SU-DHL-6 (cell line): ENCODE measurements at regions not wholly inside any gene's neighbourhood (a gene's known extent, or its start where the extent isn't known, plus 50 kb on each side); places are given as distances from the start of the nearest gene placed in this dataset.

Source experiments
- H2AFZ ChIP-seq: fragments of 200-600 bp; sonication (generic); 2 replicates; pipeline ENCODE4 v1.6.1; 2014; ENCODE audit warnings: low read depth, mild to moderate bottlenecking, moderate library complexity, mixed read lengths, antibody characterized with exemption, low read length; ENCODE audit not compliant: severe bottlenecking
- H3F3A ChIP-seq: fragments of 200-600 bp; shearing (Covaris generic); 2 replicates; pipeline ENCODE4 v1.6.0; 2016; ENCODE audit warnings: antibody characterized with exemption, mild to moderate bottlenecking; ENCODE audit not compliant: insufficient read depth
- H3K27ac ChIP-seq: fragments of 200-600 bp; sonication (generic); 2 replicates; pipeline ENCODE4 v1.5.1; 2016; ENCODE audit warnings: low read depth, mild to moderate bottlenecking, low read length, moderate library complexity, mixed read lengths
- H3K27me3 ChIP-seq: fragments of 200-600 bp; sonication (generic), shearing (Covaris generic); 2 replicates; pipeline ENCODE4 v1.6.0; 2014; ENCODE audit warnings: mild to moderate bottlenecking, low read length
- H3K36me3 ChIP-seq: fragments of 200-600 bp; sonication (generic); 2 replicates; pipeline ENCODE4 v1.6.1; 2014; ENCODE audit warnings: mild to moderate bottlenecking, low read length, mixed read lengths
- H3K4me2 ChIP-seq: fragments of 300-600, 200-600 bp; shearing (Covaris generic), sonication (generic); 2 replicates; pipeline ENCODE4 v1.6.0; 2014; ENCODE audit warnings: low read length, low read depth, mild to moderate bottlenecking; ENCODE audit not compliant: poor library complexity, severe bottlenecking
- H3K4me3 ChIP-seq: fragments of 200-600 bp; sonication (generic); 2 replicates; pipeline ENCODE4 v1.5.1; 2014; ENCODE audit warnings: antibody characterized with exemption, low read length, mild to moderate bottlenecking, mixed read lengths; ENCODE audit not compliant: insufficient read depth, poor library complexity, severe bottlenecking
- H3K79me2 ChIP-seq: fragments of 200-600 bp; sonication (generic); 2 replicates; pipeline ENCODE4 v1.6.1; 2014; ENCODE audit warnings: mild to moderate bottlenecking, low read length, moderate library complexity; ENCODE audit not compliant: insufficient read depth
- H3K9ac ChIP-seq: fragments of 200-600 bp; sonication (generic); 2 replicates; pipeline ENCODE4 v1.7.0; 2014; ENCODE audit warnings: mild to moderate bottlenecking, low read length
- H3K9me2 ChIP-seq: fragments of 200-600 bp; sonication (generic); replicated peaks from 2 replicates; pipeline ENCODE4 v1.6.1; 2014; ENCODE audit warnings: low read length; ENCODE audit not compliant: insufficient read depth
- H3K9me3 ChIP-seq: fragments of 200-600 bp; sonication (generic); 2 replicates; pipeline ENCODE4 v1.6.1; 2014; ENCODE audit warnings: low read length, mixed read lengths; ENCODE audit not compliant: insufficient read depth
- H4K20me1 ChIP-seq: fragments of 200-600 bp; sonication (generic); 2 replicates; pipeline ENCODE4 v1.6.1; 2014; ENCODE audit warnings: low read depth, mild to moderate bottlenecking, antibody characterized with exemption, low read length, moderate library complexity, mixed read lengths
- CTCF ChIP-seq: fragments of 200-600 bp; sonication (generic); IDR thresholded peaks from one replicate; pipeline ENCODE4 v1.5.1; 2017; ENCODE audit warnings: antibody characterized with exemption, mild to moderate bottlenecking, low read length, moderate library complexity; ENCODE audit not compliant: insufficient read depth, poor library complexity, severe bottlenecking
- EZH2phosphoT487 ChIP-seq: fragments of 200-600 bp; sonication (generic), shearing (Covaris generic); conservative IDR thresholded peaks from 2 replicates; pipeline ENCODE4 v1.6.1; 2018; ENCODE audit warnings: mild to moderate bottlenecking, antibody characterized with exemption, low read length, moderate library complexity, mixed read lengths

- no peak overlapping the region for H3K4me2 ChIP-seq
- no peaks in the 10 kb centered on the region for H3K9me3 ChIP-seq
- no peak overlapping the region for H3K27ac ChIP-seq
- H3F3A ChIP-seq = no peaks in the 10 kb centered on the region
- TF ChIP-seq EZH2phosphoT487 (no peak), CTCF (no peak)
- H3K4me3 ChIP-seq = no peak overlapping the region
- H3K79me2 ChIP-seq = no peaks in the 10 kb centered on the region
- no peaks in the 10 kb centered on the region for H4K20me1 ChIP-seq
- H3K27me3 ChIP-seq = no peaks in the 10 kb centered on the region
- H3K9ac ChIP-seq = no peak overlapping the region
- H2AFZ ChIP-seq = no peak overlapping the region
- H3K9me2 ChIP-seq = no peaks in the 10 kb centered on the region
- H3K36me3 ChIP-seq = no peaks in the 10 kb centered on the region
Observed at GRCh38 chrX:148416931-148417330, 83.5 kb upstream of the AFF2 start.

GRCh38 chrX:148417934-148418333 lies 82.5 kb upstream of the AFF2 start:
- no peaks in the 10 kb centered on the region for H3F3A ChIP-seq
- H4K20me1 ChIP-seq = no peaks in the 10 kb centered on the region
- H3K27me3 ChIP-seq = no peaks in the 10 kb centered on the region
- H3K9me2 ChIP-seq = no peaks in the 10 kb centered on the region
- no peak overlapping the region for H3K9ac ChIP-seq
- no peaks in the 10 kb centered on the region for H3K79me2 ChIP-seq
- no peak overlapping the region for H3K4me3 ChIP-seq
- no peak overlapping the region for H3K27ac ChIP-seq
- H3K9me3 ChIP-seq = no peaks in the 10 kb centered on the region
- no peak overlapping the region for H2AFZ ChIP-seq
- TF ChIP-seq EZH2phosphoT487 (no peak), CTCF (no peak)
- no peak overlapping the region for H3K4me2 ChIP-seq
- no peaks in the 10 kb centered on the region for H3K36me3 ChIP-seq

- H3K9me2 ChIP-seq = no peaks in the 10 kb centered on the region
- no peak overlapping the region for H3K9ac ChIP-seq
- H3K27me3 ChIP-seq = no peaks in the 10 kb centered on the region
- H3K79me2 ChIP-seq = no peaks in the 10 kb centered on the region
- no peaks in the 10 kb centered on the region for H4K20me1 ChIP-seq
- H3K9me3 ChIP-seq = no peaks in the 10 kb centered on the region
- H3K4me2 ChIP-seq = no peak overlapping the region
- no peak overlapping the region for H3K4me3 ChIP-seq
- H3K36me3 ChIP-seq = no peaks in the 10 kb centered on the region
- no peaks in the 10 kb centered on the region for H3F3A ChIP-seq
- no peak overlapping the region for H3K27ac ChIP-seq
- TF ChIP-seq CTCF (no peak), EZH2phosphoT487 (no peak)
- no peak overlapping the region for H2AFZ ChIP-seq
Observed at GRCh38 chrX:148422526-148422925, 77.9 kb upstream of the AFF2 start.

GRCh38 chrX:148424570-148424969 lies 75.8 kb upstream of the AFF2 start:
- TF ChIP-seq CTCF = no peak
- TF ChIP-seq EZH2phosphoT487 = no peak
- no peak overlapping the region for H2AFZ ChIP-seq
- no peaks in the 10 kb centered on the region for H4K20me1 ChIP-seq
- H3K4me3 ChIP-seq = no peak overlapping the region
- no peaks in the 10 kb centered on the region for H3K79me2 ChIP-seq
- no peaks in the 10 kb centered on the region for H3K9me3 ChIP-seq
- no peak overlapping the region for H3K27ac ChIP-seq
- H3K27me3 ChIP-seq = no peaks in the 10 kb centered on the region
- H3F3A ChIP-seq = no peaks in the 10 kb centered on the region
- H3K9me2 ChIP-seq = no peaks in the 10 kb centered on the region
- H3K9ac ChIP-seq = no peak overlapping the region
- H3K4me2 ChIP-seq = no peak overlapping the region
- no peaks in the 10 kb centered on the region for H3K36me3 ChIP-seq
